CD4-positive, alpha-beta T cell treated with Interleukin-10 for 1 hour (primary cell): ENCODE measurements at regions not wholly inside any gene's neighbourhood (a gene's known extent, or its start where the extent isn't known, plus 50 kb on each side); places are given as distances from the start of the nearest gene placed in this dataset.
"Not testable (repeated sequence)": the region's sequence is repeated elsewhere in the genome, so short reads cannot be mapped to it uniquely, and the experiment has no call there.

ENCODE experiments used
- DNase-seq: peaks from one replicate; pipeline ENCODE4 v3.0.0-alpha.2; 2020

- DNase-seq = no peak
These were observed 153.3 kb upstream of the LYPLAL1 start for GRCh38 chr1:219020386-219020785.

GRCh38 chr1:219020846-219021245 is 152.8 kb upstream of the LYPLAL1 start:
- no peak for DNase-seq

GRCh38 chr1:219027146-219027673 is 146.5 kb upstream of the LYPLAL1 start:
- DNase-seq = no peak

GRCh38 chr1:219031809-219032208 is 141.9 kb upstream of the LYPLAL1 start:
- no peak for DNase-seq

GRCh38 chr1:219038398-219038797 is 135.3 kb upstream of the LYPLAL1 start:
- no peak for DNase-seq

- DNase-seq = no peak
These were observed 134.5 kb upstream of the LYPLAL1 start for GRCh38 chr1:219039017-219039681.

- DNase-seq = no peak
These were observed 134.0 kb upstream of the LYPLAL1 start for GRCh38 chr1:219039682-219040154.

GRCh38 chr1:219040291-219040690 is 133.4 kb upstream of the LYPLAL1 start:
- DNase-seq = no peak

GRCh38 chr1:219041141-219041540 is 132.5 kb upstream of the LYPLAL1 start:
- no peak for DNase-seq

- DNase-seq = no peak
These were observed 131.9 kb upstream of the LYPLAL1 start for GRCh38 chr1:219041818-219042217.

GRCh38 chr1:219042769-219043168 is 130.9 kb upstream of the LYPLAL1 start:
- DNase-seq = no peak

GRCh38 chr1:219045246-219045645 is 128.4 kb upstream of the LYPLAL1 start:
- DNase-seq = no peak

GRCh38 chr1:219049501-219049900 is 124.2 kb upstream of the LYPLAL1 start:
- no peak for DNase-seq

GRCh38 chr1:219050086-219050821 is 123.4 kb upstream of the LYPLAL1 start:
- DNase-seq = no peak

- no peak for DNase-seq
These were observed 122.9 kb upstream of the LYPLAL1 start for GRCh38 chr1:219050822-219051125.

- DNase-seq = no peak
These were observed 122.1 kb upstream of the LYPLAL1 start for GRCh38 chr1:219051547-219051946.

GRCh38 chr1:219058891-219059820 is 114.5 kb upstream of the LYPLAL1 start:
- DNase-seq = no peak

GRCh38 chr1:219060798-219061197 is 112.9 kb upstream of the LYPLAL1 start:
- no peak for DNase-seq

- no peak for DNase-seq
These were observed 111.5 kb upstream of the LYPLAL1 start for GRCh38 chr1:219062161-219062560.

GRCh38 chr1:219066098-219066497 is 107.6 kb upstream of the LYPLAL1 start:
- no peak for DNase-seq

GRCh38 chr1:219066631-219067349 is 106.9 kb upstream of the LYPLAL1 start:
- no peak for DNase-seq

- DNase-seq = no peak
These were observed 106.3 kb upstream of the LYPLAL1 start for GRCh38 chr1:219067350-219067712.

GRCh38 chr1:219070395-219070794 is 103.3 kb upstream of the LYPLAL1 start:
- DNase-seq = not testable (repeated sequence)
